ENCODE measurements at regions not wholly inside any gene's neighbourhood (a gene's known extent, or its start where the extent isn't known, plus 50 kb on each side); places are given as distances from the start of the nearest gene placed in this dataset.

DNA sequence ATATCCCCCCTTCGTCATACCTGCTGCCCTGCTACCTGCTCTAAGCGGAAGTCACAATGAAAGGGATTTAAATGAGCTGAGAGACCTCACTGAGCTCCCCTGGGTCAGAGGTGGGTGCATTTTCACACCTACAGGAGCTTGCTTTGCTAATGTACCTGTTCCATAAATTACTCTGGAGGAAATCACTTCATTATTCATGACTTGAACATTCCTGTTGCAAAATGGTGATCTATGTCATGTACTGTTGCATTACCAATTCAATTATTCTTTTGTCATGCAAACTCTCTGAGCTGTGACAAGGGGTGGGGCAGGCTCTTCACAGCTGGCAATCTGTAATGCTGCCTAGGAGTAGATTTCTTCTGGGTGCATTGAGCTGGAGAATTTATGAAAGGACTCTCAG is 761.3 kb downstream of the TSN start:
- TF ChIP-seq EZH2phosphoT487 (IDR thresholded peaks at IDR 0.05; ENCODE audit: low read depth): no peak
- TF ChIP-seq, protein P1, sequence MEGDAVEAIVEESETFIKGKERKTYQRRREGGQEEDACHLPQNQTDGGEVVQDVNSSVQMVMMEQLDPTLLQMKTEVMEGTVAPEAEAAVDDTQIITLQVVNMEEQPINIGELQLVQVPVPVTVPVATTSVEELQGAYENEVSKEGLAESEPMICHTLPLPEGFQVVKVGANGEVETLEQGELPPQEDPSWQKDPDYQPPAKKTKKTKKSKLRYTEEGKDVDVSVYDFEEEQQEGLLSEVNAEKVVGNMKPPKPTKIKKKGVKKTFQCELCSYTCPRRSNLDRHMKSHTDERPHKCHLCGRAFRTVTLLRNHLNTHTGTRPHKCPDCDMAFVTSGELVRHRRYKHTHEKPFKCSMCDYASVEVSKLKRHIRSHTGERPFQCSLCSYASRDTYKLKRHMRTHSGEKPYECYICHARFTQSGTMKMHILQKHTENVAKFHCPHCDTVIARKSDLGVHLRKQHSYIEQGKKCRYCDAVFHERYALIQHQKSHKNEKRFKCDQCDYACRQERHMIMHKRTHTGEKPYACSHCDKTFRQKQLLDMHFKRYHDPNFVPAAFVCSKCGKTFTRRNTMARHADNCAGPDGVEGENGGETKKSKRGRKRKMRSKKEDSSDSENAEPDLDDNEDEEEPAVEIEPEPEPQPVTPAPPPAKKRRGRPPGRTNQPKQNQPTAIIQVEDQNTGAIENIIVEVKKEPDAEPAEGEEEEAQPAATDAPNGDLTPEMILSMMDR (IDR thresholded peaks at IDR 0.05; ENCODE audit: low read depth, low read length): no peak

Measured in OCI-LY3 (cell line).